ENCODE measurements at regions not wholly inside any gene's neighbourhood (a gene's known extent, or its start where the extent isn't known, plus 50 kb on each side); places are given as distances from the start of the nearest gene placed in this dataset.

- no peaks in the 10 kb centered on the region for H3F3A ChIP-seq (ENCODE audit: low read depth)
- no peak for DNase-seq (ENCODE audit: low spot score)
- Mint-ChIP-seq H3K4me3 (no peak overlapping the region), H3K4me1 (peaks cover 32% of the 10 kb centered on the region), H3K27ac (no peak overlapping the region), H3K27me3 (ENCODE audit: insufficient read depth, low read depth) (no peaks in the 10 kb centered on the region), H3K36me3 (no peaks in the 10 kb centered on the region), H3K9me3 (no peaks in the 10 kb centered on the region)
- no peak overlapping the region for H3K4me3 ChIP-seq
- H3K4me1 ChIP-seq = no peaks in the 10 kb centered on the region
- no peaks in the 10 kb centered on the region for H3K36me3 ChIP-seq
- no peaks in the 10 kb centered on the region for H3K79me2 ChIP-seq (ENCODE audit: low read depth)
- TF ChIP-seq EZH2phosphoT487 (IDR thresholded peaks at IDR 0.05) = no peak
- TF ChIP-seq EZH2 (IDR thresholded peaks at IDR 0.05) = no peak
- TF ChIP-seq CTCF (IDR thresholded peaks at IDR 0.05) = no peak
- no peak overlapping the region for H3K4me2 ChIP-seq
- no peaks in the 10 kb centered on the region for H3K27me3 ChIP-seq
- H4K20me1 ChIP-seq (ENCODE audit: low read depth) = no peaks in the 10 kb centered on the region
- H2AFZ ChIP-seq (replicated peaks) = no peak overlapping the region
- H3K9ac ChIP-seq = no peak overlapping the region
- H3K9me3 ChIP-seq (ENCODE audit: low read depth) = no peaks in the 10 kb centered on the region
- H3K27ac ChIP-seq = no peak overlapping the region
These were observed 436.6 kb upstream of the MPDZ start for GRCh38 chr9:13716090-13716489.

GRCh38 chr9:13715430-13715829 is 435.9 kb upstream of the MPDZ start:
- Histone ChIP-seq H3K9ac (no peak overlapping the region), H3K9me3 (ENCODE audit: low read depth) (no peaks in the 10 kb centered on the region), H3K27me3 (no peaks in the 10 kb centered on the region), H3K27ac (no peak overlapping the region), H2AFZ (replicated peaks) (no peak overlapping the region), H3F3A (ENCODE audit: low read depth) (no peaks in the 10 kb centered on the region), H3K4me1 (no peaks in the 10 kb centered on the region), H3K4me2 (no peak overlapping the region), H3K4me3 (no peak overlapping the region), H3K36me3 (no peaks in the 10 kb centered on the region), H4K20me1 (ENCODE audit: low read depth) (no peaks in the 10 kb centered on the region), H3K79me2 (ENCODE audit: low read depth) (no peaks in the 10 kb centered on the region)
- H3K27ac Mint-ChIP-seq = no peak overlapping the region
- H3K27me3 Mint-ChIP-seq (ENCODE audit: insufficient read depth, low read depth) = no peaks in the 10 kb centered on the region
- H3K4me1 Mint-ChIP-seq = peaks cover 32% of the 10 kb centered on the region
- H3K36me3 Mint-ChIP-seq = no peaks in the 10 kb centered on the region
- H3K9me3 Mint-ChIP-seq = no peaks in the 10 kb centered on the region
- TF ChIP-seq EZH2 (IDR thresholded peaks at IDR 0.05) = no peak
- no peak for TF ChIP-seq EZH2phosphoT487 (IDR thresholded peaks at IDR 0.05)
- TF ChIP-seq CTCF (IDR thresholded peaks at IDR 0.05) = no peak
- no peak for DNase-seq (ENCODE audit: low spot score)
- no peak overlapping the region for H3K4me3 Mint-ChIP-seq

- Histone ChIP-seq H3K36me3 (no peaks in the 10 kb centered on the region), H3K4me2 (no peak overlapping the region), H3K27ac (no peak overlapping the region), H3K4me1 (no peaks in the 10 kb centered on the region), H3F3A (ENCODE audit: low read depth) (no peaks in the 10 kb centered on the region), H3K9me3 (ENCODE audit: low read depth) (no peaks in the 10 kb centered on the region), H4K20me1 (ENCODE audit: low read depth) (no peaks in the 10 kb centered on the region), H3K79me2 (ENCODE audit: low read depth) (no peaks in the 10 kb centered on the region), H3K9ac (no peak overlapping the region), H3K4me3 (no peak overlapping the region), H2AFZ (replicated peaks) (no peak overlapping the region), H3K27me3 (no peaks in the 10 kb centered on the region)
- Mint-ChIP-seq H3K4me1 (peaks cover 9% of the 10 kb centered on the region), H3K4me3 (no peak overlapping the region), H3K9me3 (peaks cover 7% of the 10 kb centered on the region), H3K27me3 (ENCODE audit: insufficient read depth, low read depth) (no peaks in the 10 kb centered on the region), H3K27ac (no peak overlapping the region), H3K36me3 (peaks cover 3% of the 10 kb centered on the region)
- no peak for TF ChIP-seq EZH2 (IDR thresholded peaks at IDR 0.05)
- no peak for TF ChIP-seq EZH2phosphoT487 (IDR thresholded peaks at IDR 0.05)
- TF ChIP-seq CTCF (IDR thresholded peaks at IDR 0.05) = no peak
- no peak for DNase-seq (ENCODE audit: low spot score)
These were observed 428.4 kb upstream of the MPDZ start for GRCh38 chr9:13707612-13708576.
